Inflammatory macrophage treated with lipopolysaccharide for 1 hour (primary cell): ENCODE measurements at regions not wholly inside any gene's neighbourhood (a gene's known extent, or its start where the extent isn't known, plus 50 kb on each side); places are given as distances from the start of the nearest gene placed in this dataset.

Experiments used
- DNase-seq, 2 donors: peaks; one replicate each; pipeline ENCODE4 v3.0.0-alpha.2; 2020 to 2022

- DNase-seq, result no peak
Observed at GRCh38 chr4:34183926-34184325, 2060.4 kb downstream of the ARAP2 start.

- DNase-seq, result no peak
Observed at GRCh38 chr4:34187056-34187455, 2057.3 kb downstream of the ARAP2 start.

GRCh38 chr4:34191443-34191842 lies 2052.9 kb downstream of the ARAP2 start:
- no peak for DNase-seq

GRCh38 chr4:34193451-34194154 lies 2050.7 kb downstream of the ARAP2 start:
- DNase-seq, result no peak

- no peak for DNase-seq
Observed at GRCh38 chr4:34194585-34194984, 2049.7 kb downstream of the ARAP2 start.

DNA sequence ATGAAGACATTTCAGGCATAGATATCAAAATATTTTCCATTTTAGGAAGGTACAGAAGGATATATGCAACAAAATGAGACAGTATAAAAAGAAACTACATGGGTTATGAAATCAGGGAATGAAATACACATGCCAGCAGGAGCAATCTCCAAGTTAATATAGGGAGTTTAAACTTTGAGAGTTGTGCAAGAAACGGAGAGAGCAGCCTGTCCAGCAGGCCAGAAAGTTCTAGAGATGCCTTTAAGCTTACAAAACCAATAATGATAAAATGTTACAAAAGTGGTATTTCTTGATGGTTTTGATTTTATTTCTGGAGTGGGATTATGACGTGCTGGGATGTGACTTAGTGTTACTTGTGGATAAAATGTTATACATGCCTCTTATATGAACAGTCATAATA lies 2047.9 kb downstream of the ARAP2 start:
- DNase-seq, result no peak

GRCh38 chr4:34198966-34199365 lies 2045.3 kb downstream of the ARAP2 start:
- no peak for DNase-seq

DNA sequence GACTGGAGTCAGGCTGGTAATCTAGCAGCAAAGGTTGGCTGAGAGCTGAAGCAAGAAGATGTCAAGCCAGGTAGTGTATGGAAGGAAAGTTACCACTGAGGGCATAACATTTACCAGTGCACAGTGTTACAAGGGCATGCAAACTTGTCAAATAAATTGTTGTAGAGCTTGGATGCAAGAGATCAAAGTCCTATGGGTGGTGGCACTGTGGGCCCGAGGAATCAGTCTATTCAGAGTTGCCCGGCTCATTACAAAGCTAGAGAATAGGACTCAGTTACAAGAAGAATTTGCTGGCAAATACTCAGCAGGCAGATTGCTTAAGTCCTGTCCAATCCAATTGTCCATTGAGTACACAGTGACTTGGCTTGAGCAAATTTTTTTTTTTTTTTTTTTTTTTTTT lies 2043.8 kb downstream of the ARAP2 start:
- no peak for DNase-seq

GRCh38 chr4:34202154-34202553 lies 2042.2 kb downstream of the ARAP2 start:
- no peak for DNase-seq

DNA sequence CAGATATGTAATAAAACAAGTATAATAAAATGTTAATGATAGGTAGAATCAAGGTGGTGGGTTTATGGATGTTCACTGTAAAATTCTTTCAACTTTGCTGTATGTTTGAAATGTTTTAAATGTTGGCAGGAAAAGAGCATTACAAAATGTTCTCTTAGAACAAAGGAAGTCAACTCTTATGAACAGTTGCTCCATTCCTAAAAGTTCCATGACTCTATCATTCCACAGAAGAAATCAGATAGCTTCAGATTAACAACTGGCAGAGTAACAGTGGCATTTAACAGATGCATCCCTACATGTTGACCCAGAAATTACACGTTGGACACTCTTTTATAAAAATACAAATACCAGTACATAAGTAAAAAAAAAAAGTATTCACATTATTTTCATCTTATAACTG lies 2023.7 kb downstream of the ARAP2 start:
- no peak for DNase-seq

DNA sequence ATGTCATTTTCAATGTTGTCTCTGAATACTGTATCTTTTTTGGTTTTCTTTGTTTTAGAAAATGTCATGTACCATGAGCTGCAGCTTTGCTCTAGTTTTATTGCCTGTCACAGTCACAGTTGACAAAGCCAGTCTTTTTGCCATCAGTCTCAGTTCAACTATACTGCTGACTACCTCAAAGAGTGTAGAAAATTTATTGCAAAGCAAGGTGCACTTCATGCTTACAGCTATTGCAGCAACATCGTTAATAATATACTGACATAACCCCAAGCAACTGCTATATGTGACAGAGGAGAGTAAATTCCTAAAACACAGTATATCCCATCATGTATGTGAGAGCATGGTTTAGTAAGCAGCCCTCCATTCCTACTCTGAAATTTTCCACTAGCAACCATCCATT lies 2022.3 kb downstream of the ARAP2 start:
- DNase-seq, result no peak

- no peak for DNase-seq
Observed at GRCh38 chr4:34236118-34236517, 2008.2 kb downstream of the ARAP2 start.

DNA sequence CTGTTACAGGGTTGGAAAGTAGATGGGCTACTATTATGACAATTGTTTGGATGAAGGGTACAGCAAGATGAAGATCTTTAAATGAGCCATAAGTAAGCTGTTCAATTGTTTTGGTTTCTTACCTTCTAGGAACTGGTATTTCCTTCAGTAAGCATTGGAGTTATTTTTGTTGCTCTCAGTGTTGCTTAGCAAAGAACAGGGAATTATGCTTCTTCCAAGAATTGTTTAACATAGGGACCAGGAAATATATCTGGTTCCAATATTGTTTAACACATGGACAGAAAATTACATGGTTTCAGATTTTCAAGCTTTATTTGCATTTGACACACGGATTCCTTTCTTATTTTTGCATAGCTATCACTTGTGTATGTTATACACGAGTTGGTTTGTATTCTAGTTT lies 1999.0 kb downstream of the ARAP2 start:
- DNase-seq, result no peak

DNA sequence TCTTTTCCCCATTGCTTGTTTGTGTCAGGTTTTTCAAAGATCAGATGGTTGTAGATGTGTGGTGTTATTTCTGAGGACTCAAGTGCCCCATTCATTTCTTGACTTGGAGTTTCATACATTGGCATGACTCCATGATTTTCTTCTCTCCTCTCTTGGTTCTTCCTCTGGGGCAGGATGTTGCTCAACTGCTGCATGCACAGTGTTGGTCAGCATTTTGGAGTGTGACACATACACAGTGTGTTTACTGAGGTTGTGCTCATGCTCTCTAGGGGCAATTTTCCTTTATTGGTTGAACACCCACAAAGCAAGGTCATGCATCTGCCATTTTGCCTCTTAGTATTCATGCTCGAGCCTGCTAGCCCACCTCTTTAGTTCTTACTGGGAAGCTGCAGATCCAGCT lies 1993.8 kb downstream of the ARAP2 start:
- DNase-seq, result no peak

- no peak for DNase-seq
Observed at GRCh38 chr4:34253239-34253638, 1991.1 kb downstream of the ARAP2 start.

DNA sequence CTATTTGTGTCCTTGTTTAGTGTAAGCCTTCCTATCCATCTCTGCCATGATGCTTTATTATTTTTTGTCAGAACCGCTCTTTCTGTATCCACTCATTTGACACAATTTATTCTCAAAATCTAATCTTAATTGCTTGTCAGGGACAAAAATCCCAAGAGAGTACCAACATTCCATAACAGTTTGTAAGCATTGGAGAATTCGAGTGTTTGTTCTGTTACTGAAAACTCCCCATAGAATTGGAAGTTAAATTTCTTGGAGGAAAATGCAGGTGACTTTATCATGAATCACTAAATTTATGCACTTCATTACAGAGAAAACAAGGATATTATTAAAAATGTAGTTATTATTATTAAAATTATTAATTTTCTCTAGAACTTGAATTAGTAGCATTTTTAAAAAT lies 1986.1 kb downstream of the ARAP2 start:
- DNase-seq, result no peak

DNA sequence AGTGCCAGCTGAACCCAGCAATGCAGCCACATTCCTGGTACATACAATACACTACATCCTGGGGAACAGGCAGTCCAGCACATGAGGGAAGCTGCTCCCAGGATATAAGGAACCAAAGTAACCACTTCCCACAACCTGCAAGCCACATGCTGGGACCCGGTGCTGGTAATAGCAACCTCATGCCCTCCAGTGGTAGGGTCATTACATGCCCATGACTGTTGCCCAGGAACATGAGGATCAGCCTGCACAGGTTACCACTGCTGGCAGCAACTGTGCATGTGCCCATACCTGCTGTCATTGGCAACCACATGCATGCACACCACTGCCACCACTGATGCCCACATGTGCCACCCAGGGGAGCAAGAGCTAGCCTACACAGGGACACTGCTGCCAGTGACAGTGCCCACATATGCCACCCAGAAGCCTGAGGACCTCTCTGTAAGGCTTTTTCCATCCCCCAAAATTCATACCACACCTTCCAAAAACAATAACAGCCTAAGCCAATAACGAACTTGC lies 1982.5 kb downstream of the ARAP2 start:
- no peak for DNase-seq

- DNase-seq, result no peak
Observed at GRCh38 chr4:34269613-34270012, 1974.7 kb downstream of the ARAP2 start.

- no peak for DNase-seq
Observed at GRCh38 chr4:34271479-34272355, 1972.6 kb downstream of the ARAP2 start.

DNA sequence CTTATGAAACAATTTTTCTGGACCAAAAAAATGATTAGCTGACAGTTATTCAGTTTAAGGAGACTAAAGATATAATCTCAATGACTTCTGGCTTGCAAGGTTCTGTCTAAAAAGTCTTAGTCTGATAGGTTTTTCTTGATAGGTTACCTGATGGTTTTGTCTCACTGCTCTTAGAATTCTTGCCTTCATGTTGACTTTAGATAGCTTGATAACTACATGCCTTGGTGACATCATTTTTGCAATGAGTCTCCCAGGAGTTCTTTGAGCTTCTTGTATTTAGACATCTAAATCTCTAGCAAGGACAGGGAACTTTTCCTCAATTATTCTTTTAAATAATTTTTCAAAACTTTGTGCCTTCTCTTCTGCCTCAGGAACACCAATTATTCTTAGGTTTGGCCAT lies 1965.3 kb downstream of the ARAP2 start:
- DNase-seq, result no peak

GRCh38 chr4:34280131-34280530 lies 1964.2 kb downstream of the ARAP2 start:
- DNase-seq, result no peak

DNA sequence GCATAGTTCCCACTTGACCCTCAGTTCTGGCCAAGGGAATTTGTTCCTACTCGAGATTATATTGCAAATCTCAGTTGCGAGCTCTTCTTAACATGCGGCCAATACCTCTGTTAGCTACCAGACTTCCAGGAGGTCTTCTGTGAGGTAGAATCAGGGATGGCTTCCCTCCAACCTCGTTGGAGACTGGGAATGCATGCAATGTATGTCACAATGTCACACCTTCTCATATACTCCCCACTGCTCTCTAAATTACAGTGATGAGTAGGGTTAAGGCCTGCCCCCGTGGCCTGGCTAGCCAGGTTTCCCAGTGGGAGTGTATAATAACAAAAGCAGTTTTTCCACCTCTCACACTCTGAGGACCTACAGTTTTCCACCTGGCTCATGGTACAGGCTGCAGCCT lies 1962.5 kb downstream of the ARAP2 start:
- DNase-seq, result no peak

DNA sequence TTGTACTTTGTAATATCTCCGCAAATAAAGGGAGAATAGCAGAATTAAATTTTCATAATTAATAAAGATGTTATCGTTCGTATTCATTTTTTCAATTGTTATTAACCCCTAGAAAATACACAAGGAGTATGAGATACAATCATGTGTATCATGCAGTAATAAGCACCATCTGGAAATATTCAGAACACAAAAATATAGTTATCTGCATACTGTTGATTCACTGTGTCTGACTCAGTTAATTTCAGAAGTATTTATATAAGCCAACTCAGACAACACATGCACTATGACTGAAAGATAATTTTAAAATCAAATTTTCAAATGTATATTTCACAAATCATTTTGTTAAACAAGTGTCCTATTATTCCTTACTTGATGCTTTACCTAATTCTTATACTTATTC lies 1954.8 kb downstream of the ARAP2 start:
- DNase-seq, result no peak

DNA sequence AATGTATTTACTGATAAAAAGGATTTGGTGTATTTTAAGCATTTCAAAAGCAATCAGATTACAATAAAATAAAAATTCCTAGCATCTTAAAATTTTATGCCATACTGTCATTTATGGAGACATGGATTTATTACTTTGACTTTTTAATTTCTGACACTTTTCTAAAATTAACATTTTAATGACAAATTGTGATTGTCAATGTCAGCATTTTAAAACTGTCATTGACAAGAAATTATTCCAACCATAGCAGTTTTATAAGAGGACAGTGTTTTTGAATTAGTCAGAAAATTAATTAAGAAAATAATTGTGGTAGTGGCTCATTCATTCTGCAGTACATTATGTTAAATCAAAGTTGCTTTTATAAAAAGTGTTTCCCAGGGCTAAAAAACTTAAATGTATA lies 1954.4 kb downstream of the ARAP2 start:
- no peak for DNase-seq
